Spinal cord (tissue), 9 donors: ENCODE measurements at regions not wholly inside any gene's neighbourhood (a gene's known extent, or its start where the extent isn't known, plus 50 kb on each side); places are given as distances from the start of the nearest gene placed in this dataset.
"Not testable (repeated sequence)": the region's sequence is repeated elsewhere in the genome, so short reads cannot be mapped to it uniquely, and the experiment has no call there.

ENCODE experiments used
- DNase-seq, 6 donors: peaks; one replicate each; pipeline versions ENCODE4 v3.0.0 to v3.0.0-alpha.2; 2013 to 2015; ENCODE audit warnings: low spot score in 6 of 6, low read depth in 4 of 6
- H3K27ac ChIP-seq: one replicate; pipeline ENCODE4 v1.5.1; 2013; ENCODE audit warnings: low read depth, low read length, control low read depth
- H3K27me3 ChIP-seq: one replicate; pipeline ENCODE4 v1.6.1; 2013; ENCODE audit warnings: low read length; ENCODE audit not compliant: control insufficient read depth, insufficient read depth
- H3K36me3 ChIP-seq: one replicate; pipeline ENCODE4 v1.6.1; 2013; ENCODE audit warnings: low read length; ENCODE audit not compliant: control insufficient read depth, insufficient read depth
- H3K4me1 ChIP-seq: one replicate; pipeline ENCODE4 v1.6.1; 2013; ENCODE audit warnings: low read length; ENCODE audit not compliant: control insufficient read depth, insufficient read depth
- H3K4me3 ChIP-seq: one replicate; pipeline ENCODE4 v1.5.1; 2013; ENCODE audit warnings: low read depth, low read length, control low read depth
- H3K9me3 ChIP-seq: one replicate; pipeline ENCODE4 v1.6.1; 2013; ENCODE audit warnings: low read length; ENCODE audit not compliant: control insufficient read depth, insufficient read depth
- WGBS: methylation state at CpG from one replicate; pipeline ENCODE4 v1.1.5; 2013; ENCODE audit warnings: missing lambda C conversion rate; ENCODE audit not compliant: insufficient coverage; 5-methylcytosine and 5-hydroxymethylcytosine counted together
- donor health status: healthy.

GRCh38 chr6:19562468-19562867 lies 274.7 kb upstream of the ID4 start:
- no peak for DNase-seq
- H3K4me3 ChIP-seq: no peak overlapping the region
- WGBS: no CpG with 5 or more reads among the region's 1 CpG

DNA sequence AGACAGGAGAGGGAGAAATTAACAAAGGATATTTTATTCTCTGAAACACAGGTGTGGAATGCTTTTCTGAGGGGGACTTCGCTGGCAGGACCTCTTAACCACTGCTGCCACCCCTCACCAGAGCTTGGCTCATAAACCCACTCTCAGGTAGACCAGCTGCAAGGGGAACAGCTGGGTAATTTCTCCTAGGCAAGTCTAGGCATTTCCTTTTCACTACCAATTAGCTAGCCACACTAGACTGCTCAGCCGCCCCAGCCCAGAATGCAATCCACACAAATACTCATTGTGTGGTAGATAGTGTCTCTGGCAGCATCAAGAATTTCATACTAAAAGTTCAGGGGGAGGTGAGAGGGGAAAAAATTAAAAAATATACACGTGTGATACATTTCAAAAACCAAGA lies 267.6 kb upstream of the ID4 start:
- no CpG with 5 or more reads among the region's 3 CpGs for WGBS
- Histone ChIP-seq H3K36me3 (no peaks in the 10 kb centered on the region), H3K27me3 (no peaks in the 10 kb centered on the region), H3K27ac (no peak overlapping the region), H3K9me3 (no peaks in the 10 kb centered on the region), H3K4me1 (no peaks in the 10 kb centered on the region), H3K4me3 (no peak overlapping the region)
- DNase-seq: no peak

More at GRCh38 chr6:19562468-19562867, 274.7 kb upstream of the ID4 start:
- H3K27me3 ChIP-seq: no peaks in the 10 kb centered on the region
- no peaks in the 10 kb centered on the region for H3K36me3 ChIP-seq
- no peak overlapping the region for H3K27ac ChIP-seq
- no peaks in the 10 kb centered on the region for H3K4me1 ChIP-seq
- no peaks in the 10 kb centered on the region for H3K9me3 ChIP-seq

DNA sequence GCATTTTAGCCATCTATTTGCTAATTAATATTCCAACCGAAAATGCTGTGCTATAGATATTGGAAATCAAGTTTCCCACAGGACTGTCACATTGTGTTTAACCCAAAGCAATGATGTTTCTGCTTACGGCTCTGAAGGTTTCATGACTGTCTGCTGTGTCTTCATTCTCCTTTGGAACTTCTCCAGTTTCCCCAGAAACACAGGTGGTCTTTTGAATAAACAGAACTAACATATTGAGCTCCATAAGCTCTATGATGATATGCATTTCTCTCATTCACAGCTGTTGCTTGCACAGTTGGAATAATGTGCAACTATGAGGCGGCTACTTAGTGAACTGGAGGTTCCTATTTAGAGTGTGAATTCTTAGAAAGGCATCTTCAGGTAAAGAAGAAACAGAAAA lies 266.0 kb upstream of the ID4 start:
- Histone ChIP-seq H3K4me3 (no peak overlapping the region), H3K9me3 (no peaks in the 10 kb centered on the region), H3K27me3 (no peaks in the 10 kb centered on the region), H3K36me3 (no peaks in the 10 kb centered on the region), H3K4me1 (no peaks in the 10 kb centered on the region), H3K27ac (no peak overlapping the region)
- WGBS: 44% methylated on average over 1 of the region's 3 CpGs
- peak in 2 of 6 donors; percentile 54 to 87 for DNase-seq

DNA sequence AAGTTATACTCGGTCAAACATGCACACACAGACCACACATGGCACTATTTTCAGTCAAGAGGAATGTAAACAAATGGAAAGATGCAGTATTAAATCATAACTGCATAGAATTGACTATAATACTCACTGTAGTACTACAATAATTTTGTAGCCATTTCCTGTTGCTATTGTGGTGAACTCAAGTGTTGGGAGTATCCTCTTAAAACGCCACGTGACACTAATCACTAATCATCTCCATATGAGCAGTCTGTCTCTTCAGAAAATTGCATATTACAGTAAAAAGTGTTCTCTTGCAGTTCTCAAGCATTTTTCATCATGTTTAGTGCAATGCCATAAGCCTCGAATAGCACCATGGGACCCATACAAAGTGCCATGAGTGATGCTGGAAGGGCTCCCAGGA lies 258.7 kb upstream of the ID4 start:
- peak in 1 of 6 donors; percentile 32 for DNase-seq
- Histone ChIP-seq H3K4me3 (no peak overlapping the region), H3K9me3 (peaks cover 4% of the 10 kb centered on the region), H3K27me3 (no peaks in the 10 kb centered on the region), H3K4me1 (no peaks in the 10 kb centered on the region), H3K27ac (no peak overlapping the region), H3K36me3 (no peaks in the 10 kb centered on the region)
- 94% methylated on average over 2 of the region's 4 CpGs for WGBS

DNA sequence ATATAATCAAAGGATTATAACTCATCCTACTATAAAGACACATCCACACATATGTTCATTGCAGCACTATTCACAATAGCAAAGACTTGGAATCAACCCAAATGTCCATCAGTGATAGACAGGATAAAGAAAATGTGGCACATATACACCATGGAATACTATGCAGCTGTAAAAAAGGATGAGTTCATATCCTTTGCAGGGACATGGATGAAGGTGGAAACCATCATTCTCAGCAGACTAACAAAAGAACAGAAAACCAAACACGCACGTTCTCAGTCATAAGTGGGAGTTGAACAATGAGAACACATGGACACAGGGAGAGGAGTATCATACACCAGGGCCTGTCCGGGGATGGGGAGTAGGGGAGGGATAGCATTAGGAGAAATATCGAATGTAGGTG lies 253.0 kb upstream of the ID4 start:
- H3K36me3 ChIP-seq, H3K4me3 ChIP-seq, H3K27me3 ChIP-seq, H3K27ac ChIP-seq, H3K4me1 ChIP-seq, DNase-seq, H3K9me3 ChIP-seq: not testable (repeated sequence)
- no CpG with 5 or more reads among the region's 4 CpGs for WGBS

- H3K4me1 ChIP-seq: no peaks in the 10 kb centered on the region
- peak in 1 of 6 donors; percentile 13 for DNase-seq
- no CpG with 5 or more reads among the region's 4 CpGs for WGBS
These were observed 249.8 kb upstream of the ID4 start for GRCh38 chr6:19587238-19587942.

GRCh38 chr6:19590501-19591131 lies 246.6 kb upstream of the ID4 start:
- WGBS: 88% methylated on average over 3 of the region's 5 CpGs
- no peaks in the 10 kb centered on the region for H3K36me3 ChIP-seq
- DNase-seq: peak in 1 of 6 donors; percentile 23
- H3K27ac ChIP-seq: no peak overlapping the region
- no peaks in the 10 kb centered on the region for H3K9me3 ChIP-seq
- no peaks in the 10 kb centered on the region for H3K27me3 ChIP-seq
- H3K4me1 ChIP-seq: no peaks in the 10 kb centered on the region
- no peak overlapping the region for H3K4me3 ChIP-seq

More at GRCh38 chr6:19587238-19587942, 249.8 kb upstream of the ID4 start:
- Histone ChIP-seq H3K27ac (no peak overlapping the region), H3K4me3 (no peak overlapping the region), H3K36me3 (no peaks in the 10 kb centered on the region), H3K9me3 (no peaks in the 10 kb centered on the region), H3K27me3 (no peaks in the 10 kb centered on the region)

DNA sequence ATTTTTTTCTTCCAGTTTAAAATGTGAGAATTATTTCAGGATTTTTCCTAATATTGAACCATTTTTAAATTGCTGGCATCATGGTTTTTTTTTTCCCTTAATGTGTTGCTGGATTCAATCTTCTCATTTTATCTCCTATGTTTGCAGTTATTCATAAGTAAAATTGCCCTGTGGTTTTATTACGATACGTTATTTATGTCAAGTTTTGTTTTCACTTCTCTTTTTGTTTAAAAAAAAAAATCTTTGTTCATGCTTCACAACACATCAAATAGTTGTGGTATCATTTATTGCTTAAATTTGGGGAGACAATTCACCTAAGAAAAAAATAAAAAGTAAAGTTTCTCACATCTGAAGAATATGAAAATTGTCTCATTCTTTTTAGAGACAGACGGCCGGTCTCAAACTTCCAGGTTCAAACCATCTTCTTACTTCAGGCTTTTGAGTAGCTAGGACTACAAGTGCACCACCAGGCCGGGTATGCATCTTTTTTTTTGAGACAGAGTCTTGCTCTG lies 239.3 kb upstream of the ID4 start:
- H3K4me3 ChIP-seq: no peak overlapping the region
- H3K27me3 ChIP-seq: no peaks in the 10 kb centered on the region
- WGBS: 90% methylated on average over 3 of the region's 5 CpGs

GRCh38 chr6:19599796-19600464 lies 237.2 kb upstream of the ID4 start:
- H3K36me3 ChIP-seq: no peaks in the 10 kb centered on the region
- no peaks in the 10 kb centered on the region for H3K27me3 ChIP-seq
- peak in 1 of 6 donors; percentile 41 for DNase-seq
- no CpG with 5 or more reads among the region's 5 CpGs for WGBS
- no peaks in the 10 kb centered on the region for H3K9me3 ChIP-seq
- no peaks in the 10 kb centered on the region for H3K4me1 ChIP-seq
- no peak overlapping the region for H3K27ac ChIP-seq
- no peak overlapping the region for H3K4me3 ChIP-seq

More for the DNA sequence above, 239.3 kb upstream of the ID4 start:
- DNase-seq: no peak
- H3K27ac ChIP-seq: no peak overlapping the region
- no peaks in the 10 kb centered on the region for H3K4me1 ChIP-seq
- no peaks in the 10 kb centered on the region for H3K36me3 ChIP-seq
- no peaks in the 10 kb centered on the region for H3K9me3 ChIP-seq
